ENCODE measurements at regions not wholly inside any gene's neighbourhood (a gene's known extent, or its start where the extent isn't known, plus 50 kb on each side); places are given as distances from the start of the nearest gene placed in this dataset.

DNA sequence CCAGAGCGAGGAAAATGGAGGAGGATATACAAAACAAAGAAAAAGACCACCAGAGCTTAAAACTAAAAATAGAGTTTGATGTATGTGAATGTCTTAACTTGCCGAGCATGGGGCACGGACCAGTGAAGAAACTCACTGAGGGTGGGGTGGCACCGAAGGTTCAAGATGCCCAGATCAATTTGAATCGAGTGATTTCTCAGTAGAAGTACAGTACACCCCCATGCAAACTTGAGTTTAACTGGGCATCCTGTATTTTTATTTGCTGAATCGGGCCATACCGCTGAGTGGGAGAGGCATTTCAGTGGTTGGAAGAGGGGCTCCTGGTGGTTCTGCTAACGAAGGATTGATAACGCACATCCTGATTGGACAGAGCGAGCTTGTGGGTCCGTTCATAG, 81.7 kb downstream of the ANKRD60 start:
- Histone ChIP-seq H3K27ac (ENCODE audit: low read depth) (no peak overlapping the region), H4K20me1 (replicated peaks; ENCODE audit: insufficient read depth) (no peaks in the 10 kb centered on the region), H2AFZ (no peak overlapping the region), H3K27me3 (ENCODE audit: insufficient read depth) (peaks cover 6% of the 10 kb centered on the region; the same call in 1 of the 2 replicates), H3K4me3 (no peak overlapping the region), H3K4me1 (ENCODE audit: insufficient read depth) (no peaks in the 10 kb centered on the region), H3K36me3 (ENCODE audit: insufficient read depth) (no peaks in the 10 kb centered on the region), H3F3A (replicated peaks; ENCODE audit: low read depth) (no peaks in the 10 kb centered on the region), H3K79me2 (replicated peaks; ENCODE audit: insufficient read depth) (no peaks in the 10 kb centered on the region), H3K9me2 (ENCODE audit: insufficient read depth) (no peaks in the 10 kb centered on the region), H3K4me2 (no peak overlapping the region)
- Mint-ChIP-seq H3K36me3 (ENCODE audit: low read depth) (no peaks in the 10 kb centered on the region), H3K27ac (no peak overlapping the region), H3K4me1 (peaks cover 12% of the 10 kb centered on the region), H3K9me3 (peaks cover 5% of the 10 kb centered on the region; the same call in 1 of the 3 replicates), H3K27me3 (ENCODE audit: insufficient read depth, low read depth, poor library complexity) (peaks cover 17% of the 10 kb centered on the region), H3K4me3 (no peak overlapping the region)
- DNase-seq (ENCODE audit: low spot score) (no peak), ATAC-seq (no peak)
- TF ChIP-seq JUNB (IDR thresholded peaks at IDR 0.05; ENCODE audit: unreplicated experiment) (no peak), EZH2phosphoT487 (IDR thresholded peaks at IDR 0.05; ENCODE audit: unreplicated experiment) (no peak), EZH2 (IDR thresholded peaks at IDR 0.05; ENCODE audit: low read depth, unreplicated experiment) (no peak), POLR2AphosphoS5 (IDR thresholded peaks at IDR 0.05; ENCODE audit: low read depth) (no peak), STAT1 (IDR thresholded peaks at IDR 0.05; ENCODE audit: unreplicated experiment) (no peak), ZNF331 (CRISPR knock-in tag; IDR thresholded peaks at IDR 0.05; ENCODE audit: low read depth) (no peak), NANOG (IDR thresholded peaks at IDR 0.05; ENCODE audit: borderline replicate concordance) (no peak), ZNF114 (CRISPR knock-in tag; IDR thresholded peaks at IDR 0.05) (no peak), ZNF462 (CRISPR knock-in tag; IDR thresholded peaks at IDR 0.05) (no peak), CREB1 (CRISPR knock-in tag; IDR thresholded peaks at IDR 0.05; ENCODE audit: low read depth) (no peak), CTCF (conservative IDR thresholded peaks at IDR 0.05; ENCODE audit: low read depth in 2 of 2) (no peak)
- TF ChIP-seq, protein P1, sequence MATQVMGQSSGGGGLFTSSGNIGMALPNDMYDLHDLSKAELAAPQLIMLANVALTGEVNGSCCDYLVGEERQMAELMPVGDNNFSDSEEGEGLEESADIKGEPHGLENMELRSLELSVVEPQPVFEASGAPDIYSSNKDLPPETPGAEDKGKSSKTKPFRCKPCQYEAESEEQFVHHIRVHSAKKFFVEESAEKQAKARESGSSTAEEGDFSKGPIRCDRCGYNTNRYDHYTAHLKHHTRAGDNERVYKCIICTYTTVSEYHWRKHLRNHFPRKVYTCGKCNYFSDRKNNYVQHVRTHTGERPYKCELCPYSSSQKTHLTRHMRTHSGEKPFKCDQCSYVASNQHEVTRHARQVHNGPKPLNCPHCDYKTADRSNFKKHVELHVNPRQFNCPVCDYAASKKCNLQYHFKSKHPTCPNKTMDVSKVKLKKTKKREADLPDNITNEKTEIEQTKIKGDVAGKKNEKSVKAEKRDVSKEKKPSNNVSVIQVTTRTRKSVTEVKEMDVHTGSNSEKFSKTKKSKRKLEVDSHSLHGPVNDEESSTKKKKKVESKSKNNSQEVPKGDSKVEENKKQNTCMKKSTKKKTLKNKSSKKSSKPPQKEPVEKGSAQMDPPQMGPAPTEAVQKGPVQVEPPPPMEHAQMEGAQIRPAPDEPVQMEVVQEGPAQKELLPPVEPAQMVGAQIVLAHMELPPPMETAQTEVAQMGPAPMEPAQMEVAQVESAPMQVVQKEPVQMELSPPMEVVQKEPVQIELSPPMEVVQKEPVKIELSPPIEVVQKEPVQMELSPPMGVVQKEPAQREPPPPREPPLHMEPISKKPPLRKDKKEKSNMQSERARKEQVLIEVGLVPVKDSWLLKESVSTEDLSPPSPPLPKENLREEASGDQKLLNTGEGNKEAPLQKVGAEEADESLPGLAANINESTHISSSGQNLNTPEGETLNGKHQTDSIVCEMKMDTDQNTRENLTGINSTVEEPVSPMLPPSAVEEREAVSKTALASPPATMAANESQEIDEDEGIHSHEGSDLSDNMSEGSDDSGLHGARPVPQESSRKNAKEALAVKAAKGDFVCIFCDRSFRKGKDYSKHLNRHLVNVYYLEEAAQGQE (IDR thresholded peaks at IDR 0.05; ENCODE audit: unreplicated experiment) = no peak
- TF ChIP-seq, protein P2, sequence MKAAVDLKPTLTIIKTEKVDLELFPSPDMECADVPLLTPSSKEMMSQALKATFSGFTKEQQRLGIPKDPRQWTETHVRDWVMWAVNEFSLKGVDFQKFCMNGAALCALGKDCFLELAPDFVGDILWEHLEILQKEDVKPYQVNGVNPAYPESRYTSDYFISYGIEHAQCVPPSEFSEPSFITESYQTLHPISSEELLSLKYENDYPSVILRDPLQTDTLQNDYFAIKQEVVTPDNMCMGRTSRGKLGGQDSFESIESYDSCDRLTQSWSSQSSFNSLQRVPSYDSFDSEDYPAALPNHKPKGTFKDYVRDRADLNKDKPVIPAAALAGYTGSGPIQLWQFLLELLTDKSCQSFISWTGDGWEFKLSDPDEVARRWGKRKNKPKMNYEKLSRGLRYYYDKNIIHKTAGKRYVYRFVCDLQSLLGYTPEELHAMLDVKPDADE (IDR thresholded peaks at IDR 0.05) = no peak
